GM23248 (cell line): ENCODE measurements at regions not wholly inside any gene's neighbourhood (a gene's known extent, or its start where the extent isn't known, plus 50 kb on each side); places are given as distances from the start of the nearest gene placed in this dataset.

Experiments used
- DNase-seq: peaks from one replicate; pipeline ENCODE4 v3.0.0-alpha.2; 2015
- H2AFZ ChIP-seq: fragments of 200-600 bp; sonication (generic); 2 replicates; pipeline ENCODE4 v1.6.1; 2016; ENCODE audit warnings: antibody characterized with exemption
- H3F3A ChIP-seq: fragments of 200-600 bp; sonication (generic); 2 replicates; pipeline ENCODE4 v1.6.1; 2016; ENCODE audit warnings: mild to moderate bottlenecking, antibody characterized with exemption, mixed run types; ENCODE audit not compliant: insufficient read depth
- H3K27ac ChIP-seq: fragments of 200-600 bp; sonication (generic); 2 replicates; pipeline ENCODE4 v1.5.1; 2016; ENCODE audit warnings: mild to moderate bottlenecking
- H3K27me3 ChIP-seq: fragments of 200-600 bp; sonication (generic); replicated peaks from 2 replicates; pipeline ENCODE4 v1.6.1; 2016; ENCODE audit warnings: mild to moderate bottlenecking; ENCODE audit not compliant: insufficient read depth
- H3K36me3 ChIP-seq: fragments of 200-600 bp; sonication (generic); 2 replicates; pipeline ENCODE4 v1.6.1; 2016; ENCODE audit warnings: low read depth, mild to moderate bottlenecking
- H3K4me1 ChIP-seq: fragments of 200-600 bp; sonication (generic); 2 replicates; pipeline ENCODE4 v1.6.1; 2016; ENCODE audit warnings: mild to moderate bottlenecking; ENCODE audit not compliant: insufficient read depth
- H3K4me2 ChIP-seq: fragments of 200-600 bp; sonication (generic); one replicate; pipeline ENCODE4 v1.6.1; 2016; ENCODE audit warnings: mild to moderate bottlenecking; ENCODE audit not compliant: unreplicated experiment
- H3K4me3 ChIP-seq: fragments of 200-600 bp; sonication (generic); 2 replicates; pipeline ENCODE4 v1.5.1; 2016; ENCODE audit warnings: mild to moderate bottlenecking
- H3K79me2 ChIP-seq: fragments of 200-600 bp; sonication (generic); 2 replicates; pipeline ENCODE4 v1.6.1; 2016; ENCODE audit warnings: mild to moderate bottlenecking; ENCODE audit not compliant: insufficient read depth
- H3K9ac ChIP-seq: fragments of 200-600 bp; sonication (generic); 2 replicates; pipeline ENCODE4 v1.6.1; 2016; ENCODE audit warnings: mild to moderate bottlenecking
- H3K9me2 ChIP-seq: fragments of 200-600 bp; sonication (generic); 2 replicates; pipeline ENCODE4 v1.6.1; 2016; ENCODE audit warnings: mixed run types, mild to moderate bottlenecking, moderate library complexity; ENCODE audit not compliant: insufficient read depth
- H3K9me3 ChIP-seq: fragments of 200-600 bp; sonication (generic); one replicate; pipeline ENCODE4 v1.6.1; 2017; ENCODE audit warnings: low read depth
- H4K20me1 ChIP-seq: fragments of 200-600 bp; sonication (generic); 2 replicates; pipeline ENCODE4 v1.6.0; 2016; ENCODE audit not compliant: insufficient read depth
- EZH2 ChIP-seq: fragments of 200-600 bp; sonication (generic); IDR thresholded peaks from 2 replicates; pipeline ENCODE4 v1.6.1; 2018; ENCODE audit warnings: antibody characterized with exemption, mild to moderate bottlenecking; ENCODE audit not compliant: insufficient read depth, poor library complexity, severe bottlenecking
- EZH2phosphoT487 ChIP-seq: fragments of 200-600 bp; sonication (generic); IDR thresholded peaks from 2 replicates; pipeline ENCODE4 v1.6.1; 2018; ENCODE audit warnings: antibody characterized with exemption, moderate library complexity, mild to moderate bottlenecking, low read depth; ENCODE audit not compliant: insufficient read depth
- WGBS, 2 experiments: methylation state at CpG; one replicate each; pipeline ENCODE4 v1.1.6; 2015 to 2017; ENCODE audit warnings: low lambda C conversion rate in 2 of 2, low coverage in 1 of 2; ENCODE audit errors: missing lambda C conversion rate in 2 of 2; 5-methylcytosine and 5-hydroxymethylcytosine counted together
- in situ Hi-C: fragments of 300-500 bp; cut with MboI; formaldehyde crosslinking; loops from 2 replicates; pipeline ENCODE4 v1.15.0; 2020

GRCh38 chr13:73220966-73221720, 162.3 kb downstream of the KLF5 start:
- Histone ChIP-seq H3K27me3 (no peaks in the 10 kb centered on the region), H3F3A (peaks cover 18% of the 10 kb centered on the region), H3K36me3 (no peaks in the 10 kb centered on the region), H3K9ac (no peak overlapping the region), H2AFZ (no peak overlapping the region), H3K4me1 (peaks cover 21% of the 10 kb centered on the region), H3K79me2 (no peaks in the 10 kb centered on the region), H3K4me3 (no peak overlapping the region), H3K9me2 (no peaks in the 10 kb centered on the region), H4K20me1 (no peaks in the 10 kb centered on the region), H3K9me3 (no peaks in the 10 kb centered on the region), H3K4me2 (no peak overlapping the region), H3K27ac (no peak overlapping the region)
- 57 to 59% methylated on average over 8 of the region's 8 CpGs for WGBS, 2 experiments
- in situ Hi-C loops = no loop called here
- TF ChIP-seq EZH2phosphoT487 (no peak), EZH2 (no peak)
- peak; percentile 34 for DNase-seq

DNA sequence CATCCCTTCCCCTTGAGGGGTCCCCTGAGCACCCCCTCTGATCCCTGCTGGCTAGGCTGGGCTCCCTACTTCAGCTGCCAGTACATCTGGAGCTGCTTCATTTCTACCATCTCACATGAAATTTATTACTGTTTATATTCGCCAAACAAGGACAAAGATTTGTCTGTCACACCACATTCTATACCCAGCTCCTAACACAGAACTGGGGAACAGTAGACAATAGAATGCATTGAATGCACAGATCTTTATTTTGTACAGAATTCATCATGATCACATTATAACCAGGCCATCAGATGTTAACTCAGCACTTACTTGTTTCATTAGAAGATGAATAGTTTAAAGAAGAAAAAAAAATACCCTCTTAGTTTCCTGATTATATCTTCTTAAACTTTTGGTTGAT, 159.4 kb downstream of the KLF5 start:
- Histone ChIP-seq H3K36me3 (no peaks in the 10 kb centered on the region), H2AFZ (no peak overlapping the region), H3K79me2 (no peaks in the 10 kb centered on the region), H3K4me3 (no peak overlapping the region), H3K4me1 (peaks cover 25% of the 10 kb centered on the region), H3K9me3 (no peaks in the 10 kb centered on the region), H3K27ac (no peak overlapping the region), H4K20me1 (no peaks in the 10 kb centered on the region), H3F3A (peaks cover 17% of the 10 kb centered on the region), H3K9me2 (no peaks in the 10 kb centered on the region; the same call in 1 of the 2 replicates), H3K9ac (no peak overlapping the region), H3K4me2 (no peak overlapping the region), H3K27me3 (no peaks in the 10 kb centered on the region)
- DNase-seq = no peak
- in situ Hi-C loops = no loop called here
- 59 to 67% methylated on average over 1 of the region's 1 CpG for WGBS, 2 experiments
- no peak for TF ChIP-seq EZH2
- no peak for TF ChIP-seq EZH2phosphoT487

- H3K27ac ChIP-seq = peak overlapping the region; percentile 42
- H3K36me3 ChIP-seq = no peaks in the 10 kb centered on the region
- peak; percentile 77 for DNase-seq
- TF ChIP-seq EZH2 (no peak), EZH2phosphoT487 (no peak)
- in situ Hi-C loops = no loop called here
- H3K9ac ChIP-seq = no peak overlapping the region
- H4K20me1 ChIP-seq = no peaks in the 10 kb centered on the region
- H3K9me3 ChIP-seq = no peaks in the 10 kb centered on the region
- no peaks in the 10 kb centered on the region for H3K79me2 ChIP-seq
- H2AFZ ChIP-seq = no peak overlapping the region
- H3K4me2 ChIP-seq = peak overlapping the region; percentile 33
- peaks cover 25% of the 10 kb centered on the region for H3K4me1 ChIP-seq
- H3K9me2 ChIP-seq = no peaks in the 10 kb centered on the region; the same call in 1 of the 2 replicates
- H3K27me3 ChIP-seq = no peaks in the 10 kb centered on the region
- peaks cover 17% of the 10 kb centered on the region for H3F3A ChIP-seq
- 10 to 12% methylated on average over 5 of the region's 5 CpGs for WGBS, 2 experiments
- H3K4me3 ChIP-seq = peak overlapping the region; percentile 4
Measured at GRCh38 chr13:73216381-73216831, 157.6 kb downstream of the KLF5 start.

DNA sequence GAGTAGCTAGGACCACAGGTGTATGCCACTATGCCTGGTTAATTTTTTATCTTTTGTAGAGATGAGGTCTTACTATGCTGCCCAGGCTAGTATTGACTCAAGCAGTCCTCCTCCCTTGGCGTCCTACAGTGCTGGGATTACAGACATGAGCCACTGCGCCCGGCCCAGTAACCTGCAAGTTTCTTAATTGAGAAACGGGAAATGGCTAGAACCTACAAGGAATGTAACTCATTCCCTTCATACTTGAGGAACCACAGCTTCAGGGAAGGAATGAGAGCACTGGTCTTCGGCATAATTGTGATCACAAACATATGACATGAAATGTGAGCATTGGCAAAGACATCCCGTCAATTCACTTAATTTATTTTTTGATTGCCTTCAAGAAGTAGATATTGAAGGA, 157.0 kb downstream of the KLF5 start:
- peaks cover 18% of the 10 kb centered on the region for H3F3A ChIP-seq
- no peaks in the 10 kb centered on the region for H3K79me2 ChIP-seq
- no peaks in the 10 kb centered on the region for H3K9me3 ChIP-seq
- H3K9me2 ChIP-seq = no peaks in the 10 kb centered on the region; the same call in 1 of the 2 replicates
- no peak overlapping the region for H3K9ac ChIP-seq
- no peaks in the 10 kb centered on the region for H3K27me3 ChIP-seq
- H3K4me1 ChIP-seq = peaks cover 25% of the 10 kb centered on the region
- peak overlapping the region; percentile 42 for H3K27ac ChIP-seq
- no peaks in the 10 kb centered on the region for H3K36me3 ChIP-seq
- peak; percentile 71 for DNase-seq
- no peak overlapping the region for H2AFZ ChIP-seq
- in situ Hi-C loops = no loop called here
- peak overlapping the region; percentile 33 for H3K4me2 ChIP-seq
- TF ChIP-seq EZH2phosphoT487 = no peak
- TF ChIP-seq EZH2 = no peak
- H3K4me3 ChIP-seq = peak overlapping the region; percentile 4
- no peaks in the 10 kb centered on the region for H4K20me1 ChIP-seq
- 21 to 24% methylated on average over 6 of the region's 6 CpGs for WGBS, 2 experiments
